K562 (cell line): ENCODE measurements at regions not wholly inside any gene's neighbourhood (a gene's known extent, or its start where the extent isn't known, plus 50 kb on each side); places are given as distances from the start of the nearest gene placed in this dataset.

Experiments
- ATAC-seq: fragments of 200-7000 bp; cut with Tn5 transposase; 3 replicates; pipeline ENCODE4 v1.9.1; 2020; ENCODE audit warnings: moderate library complexity
- BruUV-seq: library from RNA; stranded (reverse); fragments of 400-500 nt; replicated peaks from 2 replicates; lab custom pipeline; 2021; lab: Mats Ljungman, UMichigan
- CTCF ChIA-PET: fragments of 300-600 bp; formaldehyde crosslinking; extraction: SDS; loops from one replicate; lab custom pipeline; 2021; ENCODE audit warnings: low intra/inter-chr PET ratio; lab: Yijun Ruan, JAX
- POLR2A ChIA-PET: fragments of 300-600, 350-650 bp; sonication (Branson Sonifier 250); formaldehyde crosslinking; extraction: SDS; loops from one replicate; lab custom pipeline; 2021; ENCODE audit warnings: antibody characterized with exemption, inconsistent platforms; lab: Yijun Ruan, JAX
- DNase-seq, 4 experiments: peaks; one replicate each; pipeline versions ENCODE4 v3.0.0 to v3.0.0-alpha.2; 2011 to 2018; ENCODE audit warnings: low spot score in 3 of 4, mixed read lengths in 3 of 4; ENCODE audit errors: extremely low read depth in 1 of 4
- FAIRE-seq: peaks from 2 replicates; lab custom pipeline; 2011; peaks lifted over from hg19 to GRCh38; lab: Jason Lieb, UNC
- H2AFZ ChIP-seq: 2 replicates; pipeline ENCODE4 v1.6.0; 2011; ENCODE audit warnings: low read depth, low read length, control low read depth, inconsistent platforms
- H3K27ac ChIP-seq: fragments of 200-600 bp; 3 replicates; pipeline ENCODE4 v1.8.0; 2011; ENCODE audit warnings: low read depth, mild to moderate bottlenecking, control low read depth, inconsistent platforms, low read length, moderate library complexity, mixed read lengths; ENCODE audit errors: extremely low read depth
- H3K27me3 ChIP-seq, 2 experiments: fragments of 300-600 bp in 1 of 2; 2 replicates in 1 of 2; 3 replicates in 1 of 2; pipeline versions ENCODE4 v1.6.0 to v1.8.0; 2011; ENCODE audit warnings: inconsistent platforms in 2 of 2, low read length in 2 of 2, mild to moderate bottlenecking in 1 of 2, mixed read lengths in 1 of 2, moderate library complexity in 1 of 2; ENCODE audit not compliant: control insufficient read depth in 2 of 2, insufficient read depth in 2 of 2
- H3K36me3 ChIP-seq: fragments of 300-600 bp; 3 replicates; pipeline ENCODE4 v1.8.0; 2011; ENCODE audit warnings: mild to moderate bottlenecking, low read length, inconsistent platforms; ENCODE audit not compliant: control insufficient read depth, insufficient read depth
- H3K4me1 ChIP-seq, 2 experiments: fragments of 200-600 bp in 1 of 2; replicated peaks in 1 of 2; 2 replicates in 1 of 2; 3 replicates in 1 of 2; pipeline versions ENCODE4 v1.5.1 to v1.8.0; 2011; ENCODE audit warnings: inconsistent platforms in 2 of 2, low read length in 2 of 2, mild to moderate bottlenecking in 1 of 2, mixed read lengths in 1 of 2, moderate library complexity in 1 of 2; ENCODE audit not compliant: control insufficient read depth in 2 of 2, insufficient read depth in 2 of 2
- H3K4me2 ChIP-seq: 2 replicates; pipeline ENCODE4 v1.6.1; 2011; ENCODE audit warnings: low read length, control low read depth, inconsistent platforms, mixed read lengths; ENCODE audit not compliant: insufficient read depth
- H3K4me3 ChIP-seq: fragments of 200-600 bp; sonication (generic), shearing (Covaris generic); 2 replicates; pipeline ENCODE4 v1.5.1; 2016; ENCODE audit warnings: control low read depth, inconsistent platforms
- H3K79me2 ChIP-seq: fragments of 200-600 bp; 3 replicates; pipeline ENCODE4 v1.8.0; 2011; ENCODE audit warnings: low read length, inconsistent platforms; ENCODE audit not compliant: control insufficient read depth, insufficient read depth
- H3K9ac ChIP-seq, 2 experiments: 2 replicates each; pipeline versions ENCODE4 v1.6.0 to v1.6.1; 2011; ENCODE audit warnings: low read depth in 2 of 2, low read length in 2 of 2, control low read depth in 1 of 2, inconsistent platforms in 1 of 2, mild to moderate bottlenecking in 1 of 2, mixed read lengths in 1 of 2; ENCODE audit not compliant: insufficient read depth in 1 of 2
- H3K9me1 ChIP-seq: one replicate; pipeline ENCODE4 v1.6.0; 2011; ENCODE audit warnings: inconsistent platforms, mild to moderate bottlenecking, low read length, moderate library complexity; ENCODE audit not compliant: control insufficient read depth, insufficient read depth
- H3K9me3 ChIP-seq: replicated peaks from 2 replicates; pipeline ENCODE4 v1.5.1; 2011; ENCODE audit warnings: low read depth, low read length, inconsistent platforms; ENCODE audit not compliant: control insufficient read depth, insufficient read depth
- H4K20me1 ChIP-seq: replicated peaks from 2 replicates; pipeline ENCODE4 v1.6.1; 2011; ENCODE audit warnings: low read length, inconsistent platforms, mixed read lengths; ENCODE audit not compliant: control insufficient read depth, insufficient read depth
- ARID3B ChIP-seq: fragments of 250-450 bp; sonication (Bioruptor Pico); IDR thresholded peaks from 2 replicates; pipeline ENCODE4 v1.4.0; 2020; ENCODE audit warnings: borderline replicate concordance
- CHD7 ChIP-seq: fragments of 200-600 bp; sonication (generic); IDR thresholded peaks from one replicate; pipeline ENCODE4 v1.6.1; 2012; ENCODE audit warnings: mild to moderate bottlenecking, low read depth, low read length, inconsistent platforms
- MAFG ChIP-seq: fragments of 450-650 bp; conservative IDR thresholded peaks from 2 replicates; pipeline ENCODE4 v1.6.1; 2016; ENCODE audit warnings: missing genetic modification characterization, missing compliant biosample characterization
- MNT ChIP-seq, 2 experiments: fragments of 450-650 bp; conservative IDR thresholded peaks; 2 replicates each; pipeline ENCODE4 v1.6.1; 2017; ENCODE audit warnings: mild to moderate bottlenecking in 2 of 2, moderate library complexity in 2 of 2
- RUNX1 ChIP-seq: sonication (generic); IDR thresholded peaks from 2 replicates; pipeline ENCODE4 v1.6.1; 2016; ENCODE audit warnings: antibody characterized with exemption, low read depth
- SMARCA4 ChIP-seq: fragments of 450-650 bp; IDR thresholded peaks from 2 replicates; pipeline ENCODE4 v1.6.1; 2016
- SREBF2 ChIP-seq: sonication (generic); formaldehyde crosslinking; IDR thresholded peaks from 2 replicates; pipeline ENCODE4 v1.4.0; 2020; ENCODE audit warnings: mild to moderate bottlenecking, missing genetic modification reagents
- WGBS: fragments of 100-300 bp; shearing (Covaris generic); methylation state at CpG from one replicate; pipeline ENCODE4 v1.1.6; 2016; ENCODE audit warnings: low coverage, mixed read lengths; ENCODE audit not compliant: insufficient coverage; ENCODE audit errors: missing lambda C conversion rate; 5-methylcytosine and 5-hydroxymethylcytosine counted together
- in situ Hi-C: fragments of 300-500 bp; cut with MboI; formaldehyde crosslinking; loops from 4 replicates; pipeline ENCODE4 v1.15.0; 2018; ENCODE audit warnings: inconsistent platforms, mixed read lengths
- intact Hi-C: fragments of 100-400 bp; cut with micrococcal nuclease; formaldehyde crosslinking; loops from 2 replicates; pipeline ENCODE4 v1.14.2; 2022

- BruUV-seq, result no TSS peak
- Histone ChIP-seq H3K4me2 (no peak overlapping the region), H3K4me1 (no peaks in the 10 kb centered on the region), H3K27me3 (no peaks in the 10 kb centered on the region), H3K36me3 (no peaks in the 10 kb centered on the region), H3K9ac (no peak overlapping the region), H2AFZ (no peak overlapping the region), H3K79me2 (no peaks in the 10 kb centered on the region), H3K4me3 (no peak overlapping the region), H4K20me1 (0 out of 2 replicates have a peak, but pooled peaks cover 5% of the 10 kb centered on the region), H3K9me1 (no peaks in the 10 kb centered on the region), H3K27ac (no peak overlapping the region), H3K9me3 (no peaks in the 10 kb centered on the region)
- WGBS, result 0% methylated on average over 2 of the region's 2 CpGs
- DNase-seq (no peak), FAIRE-seq (no peak), ATAC-seq (no peak)
- intact Hi-C loops, result no loop called here
- in situ Hi-C loops, result loop anchor here (10.0 kb wide), 1 partner anchor 1233 kb away; the partner anchor contains the start of gene PTPRT
- ChIA-PET CTCF (no interaction called here), POLR2A (interaction anchor here (1.4 kb wide), 1 partner anchor 9 kb away, joined by 3 read pairs; no protein-coding TSS in a partner anchor)
- TF ChIP-seq CHD7, result no peak
- TF ChIP-seq SMARCA4, result no peak
- no peak for TF ChIP-seq RUNX1
- TF ChIP-seq MAFG (tag), result no peak
- TF ChIP-seq SREBF2, result no peak
- no peak for TF ChIP-seq ARID3B
- no peak for TF ChIP-seq MNT (conservative IDR thresholded peaks at IDR 0.05)
These were observed 333.4 kb upstream of the CHD6 start for GRCh38 chr20:41951615-41952014.
